Dermis microvascular lymphatic vessel endothelial cell (primary cell): ENCODE measurements at regions not wholly inside any gene's neighbourhood (a gene's known extent, or its start where the extent isn't known, plus 50 kb on each side); places are given as distances from the start of the nearest gene placed in this dataset.
"Not testable (repeated sequence)": the region's sequence is repeated elsewhere in the genome, so short reads cannot be mapped to it uniquely, and the experiment has no call there.

Source experiments
- DNase-seq, 2 donors: peaks; one replicate each; pipeline versions ENCODE4 v3.0.0 to v3.0.0-alpha.2; 2010; ENCODE audit warnings: low read depth in 2 of 2

GRCh38 chr5:160479220-160479619 is 57.6 kb downstream of the PTTG1 start:
- no peak for DNase-seq

DNA sequence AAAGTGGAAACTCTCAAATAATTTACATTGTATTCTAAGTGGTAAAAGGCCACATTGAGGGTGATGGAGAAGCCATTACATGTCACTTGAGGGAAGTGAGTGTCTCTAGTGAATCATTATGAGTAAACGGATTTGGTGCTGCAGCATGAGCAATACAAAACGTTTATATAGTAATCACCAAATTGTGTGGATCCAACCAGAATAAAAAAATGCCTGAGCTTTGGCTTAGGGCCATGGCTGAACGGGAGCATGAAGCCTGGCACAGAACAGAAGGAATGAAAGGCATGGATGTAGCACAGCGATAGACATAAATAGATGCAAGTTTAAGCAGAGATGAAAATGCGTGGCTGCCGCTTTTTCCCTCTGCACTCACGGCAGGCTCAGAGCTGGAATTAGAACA is 58.3 kb downstream of the PTTG1 start:
- DNase-seq, result peak; percentile 24 to 79

- DNase-seq, result no peak
Observed at GRCh38 chr5:160480652-160481051, 59.0 kb downstream of the PTTG1 start.

DNA sequence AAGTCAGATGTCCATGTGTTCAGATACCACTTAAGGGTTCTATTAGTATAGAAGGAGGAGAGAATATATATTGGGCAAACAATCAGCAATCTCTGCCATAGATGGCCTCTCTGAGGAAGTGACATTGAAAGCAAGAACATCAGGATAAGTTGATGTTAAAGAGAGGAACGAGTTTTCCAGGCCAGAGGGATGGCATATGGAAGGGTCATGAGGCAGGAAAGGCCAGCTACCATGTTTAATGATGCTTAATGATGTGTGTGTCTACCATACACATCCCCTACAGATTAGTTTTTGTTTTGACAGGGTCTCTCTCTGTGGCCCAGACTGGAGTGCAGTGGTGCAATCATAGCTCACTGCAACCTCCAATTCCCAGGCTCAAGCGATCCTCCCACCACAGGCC is 63.0 kb downstream of the PTTG1 start:
- no peak for DNase-seq

DNA sequence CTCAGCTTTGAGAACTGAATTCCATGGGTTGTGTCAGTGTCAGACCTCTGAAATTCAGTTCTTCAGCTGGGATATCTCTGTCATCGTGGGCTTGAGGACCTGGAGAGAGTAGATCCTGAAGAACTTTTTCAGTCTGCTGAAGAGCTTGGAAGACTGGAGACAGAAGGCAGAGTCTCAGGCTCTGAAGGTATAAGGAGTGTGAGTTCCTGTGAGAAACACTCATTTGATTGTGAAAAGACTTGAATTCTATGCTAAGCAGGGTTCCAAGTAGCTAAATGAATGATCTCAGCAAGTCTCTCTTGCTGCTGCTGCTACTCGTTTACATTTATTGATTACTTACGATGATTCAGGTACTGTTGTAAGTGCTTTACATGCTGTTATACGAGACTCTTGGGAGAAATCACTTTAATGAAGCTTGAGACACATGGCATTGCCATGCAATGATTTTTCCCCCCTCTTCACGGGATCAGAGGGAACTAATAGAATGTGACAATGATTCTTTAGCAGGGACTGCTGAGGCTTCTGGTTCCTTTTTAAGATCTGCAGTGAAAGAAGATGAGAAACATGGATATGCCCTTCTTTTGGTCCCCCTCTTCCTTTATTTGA is 63.8 kb downstream of the PTTG1 start:
- no peak for DNase-seq

- DNase-seq, result no peak
Observed at GRCh38 chr5:160486573-160486972, 64.9 kb downstream of the PTTG1 start.

- DNase-seq, result no peak
Observed at GRCh38 chr5:160488394-160489325, 67.0 kb downstream of the PTTG1 start.

DNA sequence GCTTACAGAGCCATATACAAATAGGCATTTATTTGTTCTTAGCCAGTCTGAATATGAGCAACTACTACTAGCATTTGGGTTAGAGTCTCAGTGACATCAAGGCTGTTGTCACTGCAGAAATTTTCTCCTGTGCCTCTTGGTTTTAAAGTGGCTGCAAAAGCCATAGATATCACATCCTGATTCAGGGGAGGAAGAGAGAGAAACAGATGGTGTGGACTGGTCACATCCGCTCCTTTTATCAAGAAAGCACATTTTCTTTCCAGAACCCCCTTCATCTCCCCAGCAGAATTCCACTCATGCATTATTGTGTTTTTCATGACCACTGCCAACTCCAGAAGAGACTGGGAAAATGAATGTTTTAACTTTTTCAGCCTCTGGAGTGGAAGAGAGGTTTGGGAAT is 69.8 kb downstream of the PTTG1 start:
- DNase-seq, result no peak

DNA sequence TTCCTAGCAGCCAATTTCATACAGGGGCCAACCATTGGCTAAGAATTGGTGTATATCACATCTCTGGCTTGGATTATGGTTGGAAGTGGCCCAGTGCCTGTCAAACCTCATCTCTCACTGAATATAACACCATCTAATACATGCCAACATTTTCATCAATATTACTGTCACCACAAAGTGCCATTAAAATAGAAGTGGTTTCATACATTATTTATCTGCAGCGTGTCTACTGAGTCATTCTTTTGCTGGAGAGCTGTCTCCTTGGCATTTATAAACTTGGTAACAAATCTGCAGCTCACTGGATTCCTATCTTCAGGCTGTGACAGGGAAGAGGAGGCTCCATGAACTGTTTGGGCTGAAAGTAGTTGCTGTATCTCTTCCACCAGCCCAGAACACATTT is 70.9 kb downstream of the PTTG1 start:
- DNase-seq, result no peak

GRCh38 chr5:160493806-160494338 is 72.2 kb downstream of the PTTG1 start:
- DNase-seq, result peak in 1 of 2 donors; percentile 54

- DNase-seq, result no peak
Observed at GRCh38 chr5:160494451-160494850, 72.8 kb downstream of the PTTG1 start.

DNA sequence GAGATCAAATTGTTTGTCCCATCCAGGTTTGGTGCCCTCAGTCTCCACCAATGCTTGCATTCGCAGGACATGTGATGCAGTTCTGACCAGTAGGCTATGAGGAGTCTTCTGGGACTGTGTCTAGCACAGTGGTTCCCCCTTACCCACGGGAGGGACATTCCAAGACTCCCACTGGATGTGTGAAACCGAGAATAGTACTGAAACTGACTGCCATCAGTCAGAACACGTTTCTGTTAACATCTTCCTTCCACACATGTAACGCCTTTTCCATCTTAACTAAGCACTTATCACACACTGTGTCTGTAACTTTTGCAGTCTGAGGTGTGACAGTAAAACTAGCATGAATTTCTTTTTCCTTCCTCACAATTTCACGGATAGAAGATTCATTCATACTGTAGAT is 74.7 kb downstream of the PTTG1 start:
- DNase-seq, result no peak

GRCh38 chr5:160496784-160497183 is 75.1 kb downstream of the PTTG1 start:
- DNase-seq, result no peak

DNA sequence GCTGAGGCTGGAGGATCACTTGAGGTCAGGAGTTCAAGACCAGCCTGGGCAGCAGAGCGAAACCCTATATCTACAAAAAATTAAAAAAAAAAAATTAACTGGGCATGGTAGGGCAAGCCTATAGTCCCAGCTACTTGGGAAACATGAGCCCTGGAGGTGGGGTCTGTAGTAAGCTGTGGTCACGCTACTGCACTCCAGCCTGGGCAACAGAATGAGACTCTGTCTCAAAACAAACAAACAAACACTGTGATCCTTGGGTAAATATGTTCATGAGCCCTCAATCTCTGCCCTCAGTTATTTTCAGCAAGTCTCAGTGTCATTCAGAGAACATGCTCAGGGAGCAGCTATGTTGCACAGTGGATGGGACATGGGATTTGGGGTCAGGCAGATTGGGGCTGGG is 76.2 kb downstream of the PTTG1 start:
- no peak for DNase-seq

DNA sequence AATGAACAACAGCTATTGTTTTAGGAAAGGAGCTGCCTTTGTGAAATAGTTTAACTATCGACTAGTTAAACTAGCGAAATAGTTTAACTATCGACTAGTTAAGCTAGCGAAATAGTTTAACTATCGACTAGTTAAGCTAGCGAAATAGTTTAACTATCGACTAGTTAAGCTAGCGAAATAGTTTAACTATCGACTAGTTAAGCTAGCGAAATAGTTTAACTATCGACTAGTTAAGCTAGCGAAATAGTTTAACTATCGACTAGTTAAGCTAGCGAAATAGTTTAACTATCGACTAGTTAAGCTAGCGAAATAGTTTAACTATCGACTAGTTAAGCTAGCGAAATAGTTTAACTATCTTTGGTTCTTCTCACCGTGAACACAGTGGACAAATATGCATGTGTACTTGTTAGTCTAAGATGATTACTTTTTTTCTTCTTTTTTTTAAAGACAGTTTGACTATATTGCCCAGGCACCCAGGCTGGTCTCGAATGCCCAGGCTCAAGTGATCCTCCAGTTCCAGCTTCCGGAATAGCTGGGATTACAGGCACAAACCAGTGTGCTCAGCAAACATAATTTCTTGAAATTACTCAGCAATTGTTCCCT is 76.9 kb downstream of the PTTG1 start:
- not testable (repeated sequence) for DNase-seq

DNA sequence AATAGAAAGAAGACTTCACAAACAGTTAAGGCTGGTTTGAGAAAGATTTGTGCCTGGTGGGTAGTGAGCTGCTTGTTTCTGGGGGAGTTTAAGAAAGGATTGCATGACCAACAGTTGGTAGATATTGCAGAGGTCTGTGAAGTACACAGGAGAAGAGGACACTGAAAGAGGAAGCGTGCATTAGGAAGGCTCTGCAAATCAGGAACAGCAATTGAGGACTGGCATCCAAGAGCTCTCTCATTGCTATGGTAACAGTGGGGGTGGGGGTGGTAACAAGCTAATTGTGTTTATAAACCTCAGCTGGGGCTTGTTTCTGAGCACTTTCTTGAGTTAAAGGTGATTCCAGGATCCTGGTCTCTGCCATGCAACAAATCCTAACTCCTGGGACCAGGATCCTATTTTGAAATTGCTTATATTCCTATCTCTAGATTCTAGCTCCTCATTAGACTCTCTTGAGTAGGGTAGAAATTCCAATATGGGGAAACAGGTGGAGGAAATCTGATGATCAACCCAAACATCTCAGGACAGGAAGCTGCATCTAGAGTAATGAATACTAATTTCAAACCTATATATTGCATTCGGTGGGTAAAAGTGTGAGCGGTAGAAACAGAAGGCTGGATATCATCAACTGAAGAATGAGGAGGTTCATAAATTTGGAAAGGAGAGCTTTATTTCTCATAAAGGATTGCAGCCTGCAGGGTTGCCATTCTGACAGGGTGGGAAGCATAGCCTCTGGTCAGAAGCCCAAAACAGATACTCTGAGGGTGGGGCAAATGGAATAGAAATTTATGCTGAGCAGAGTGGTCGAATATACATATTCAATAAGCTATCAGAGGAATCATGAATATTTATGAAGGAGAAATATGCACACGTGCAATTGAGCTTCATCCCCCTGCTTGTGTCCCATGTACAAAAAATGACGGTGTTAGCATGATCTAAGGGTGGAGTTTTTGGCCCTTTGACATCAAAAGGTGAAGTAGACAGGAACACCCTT is 79.4 kb downstream of the PTTG1 start:
- DNase-seq, result no peak

GRCh38 chr5:160504906-160505305 is 83.3 kb downstream of the PTTG1 start:
- no peak for DNase-seq

DNA sequence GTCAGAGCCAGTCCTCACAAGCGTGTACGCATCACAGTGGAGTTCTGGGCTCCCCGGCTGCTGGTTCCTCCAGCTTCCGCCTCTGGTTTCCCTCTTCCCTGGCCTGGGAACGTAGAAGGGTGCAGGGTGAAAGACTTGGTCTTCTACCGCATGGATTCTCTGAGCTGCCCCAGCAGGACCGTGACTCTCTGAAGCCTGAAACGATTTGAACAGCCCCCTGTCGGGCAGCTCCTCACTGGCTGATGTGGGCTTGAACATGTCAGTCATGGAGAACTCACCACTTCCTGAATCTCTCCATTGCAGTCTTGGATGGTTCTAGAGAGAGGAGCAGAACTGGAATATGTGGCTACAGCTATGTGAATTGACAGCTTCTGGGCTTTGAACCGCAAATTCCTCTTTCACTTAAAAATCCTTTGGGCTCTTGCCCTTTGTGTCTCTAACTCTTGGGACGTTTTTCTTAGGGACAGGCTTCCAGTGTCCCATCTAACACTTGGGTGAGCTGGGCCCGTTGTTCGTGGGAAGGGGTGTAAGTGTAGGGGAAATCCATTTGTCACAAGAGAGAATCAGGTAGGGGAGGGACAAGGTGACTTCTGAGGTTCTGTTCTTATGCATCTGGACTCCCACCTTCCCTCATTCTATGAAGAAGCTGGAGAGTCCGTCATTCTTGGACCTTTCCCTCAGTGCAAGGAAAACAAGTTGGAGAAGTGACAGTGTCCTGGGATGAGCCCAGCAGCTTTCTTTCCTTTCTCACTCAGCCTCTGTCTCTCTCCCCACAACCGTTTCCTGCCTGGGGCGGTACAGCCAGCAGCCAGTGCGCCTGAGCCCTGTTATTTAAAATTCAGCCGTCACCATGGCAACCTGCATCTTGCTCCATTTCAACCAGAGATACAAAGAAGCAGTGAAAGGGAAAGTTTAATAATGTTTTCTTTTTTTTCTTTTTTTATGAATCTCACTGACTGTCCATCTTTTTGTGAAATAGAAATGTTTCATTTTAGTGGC is 84.7 kb downstream of the PTTG1 start:
- peak; percentile 44 to 54 for DNase-seq

- DNase-seq, result peak in 1 of 2 donors; percentile 16
Observed at GRCh38 chr5:160507221-160507721, 85.6 kb downstream of the PTTG1 start.
